IgD-negative memory B cell (primary cell): ENCODE measurements at regions not wholly inside any gene's neighbourhood (a gene's known extent, or its start where the extent isn't known, plus 50 kb on each side); places are given as distances from the start of the nearest gene placed in this dataset.
A peak's percentile ranks its signal among the peaks of the same experiment; 100 is the strongest.

Source experiments
- H3K27ac Mint-ChIP-seq, 3 donors: one replicate each; pipeline ENCODE4 v1.8.0; 2020 to 2022; ENCODE audit warnings: mild to moderate bottlenecking in 3 of 3, mixed read lengths in 3 of 3, moderate library complexity in 1 of 3
- H3K27me3 Mint-ChIP-seq: one replicate; pipeline ENCODE4 v1.8.0; 2021; ENCODE audit warnings: mixed read lengths
- H3K36me3 Mint-ChIP-seq: one replicate; pipeline ENCODE4 v1.8.0; 2020; ENCODE audit warnings: mild to moderate bottlenecking, mixed read lengths
- H3K4me1 Mint-ChIP-seq, 3 donors: one replicate each; pipeline ENCODE4 v1.8.0; 2020 to 2022; ENCODE audit warnings: mixed read lengths in 3 of 3, mild to moderate bottlenecking in 1 of 3
- H3K4me3 Mint-ChIP-seq, 4 donors: one replicate each; pipeline ENCODE4 v1.8.0; 2020 to 2022; ENCODE audit warnings: mild to moderate bottlenecking in 4 of 4, mixed read lengths in 4 of 4, moderate library complexity in 3 of 4
- H3K9me3 Mint-ChIP-seq, 3 donors: one replicate each; pipeline ENCODE4 v1.8.0; 2020 to 2021; ENCODE audit warnings: mixed read lengths in 3 of 3, mild to moderate bottlenecking in 1 of 3

- H3K27me3 Mint-ChIP-seq, result peaks cover 10% of the 10 kb centered on the region
- H3K36me3 Mint-ChIP-seq, result no peaks in the 10 kb centered on the region
- H3K4me1 Mint-ChIP-seq, result no peaks in the 10 kb centered on the region
- no peak overlapping the region for H3K27ac Mint-ChIP-seq
- no peak overlapping the region for H3K4me3 Mint-ChIP-seq
- H3K9me3 Mint-ChIP-seq, result no peaks in the 10 kb centered on the region
These were observed 99.0 kb upstream of the ADGRF1 start for GRCh38 chr6:47141171-47141570.

GRCh38 chr6:47138046-47138445, 95.9 kb upstream of the ADGRF1 start:
- Mint-ChIP-seq H3K27ac (no peak overlapping the region), H3K4me1 (no peaks in the 10 kb centered on the region), H3K9me3 (no peaks in the 10 kb centered on the region), H3K36me3 (no peaks in the 10 kb centered on the region), H3K27me3 (peaks cover 16% of the 10 kb centered on the region), H3K4me3 (no peak overlapping the region)

GRCh38 chr6:47137073-47137472, 94.9 kb upstream of the ADGRF1 start:
- Mint-ChIP-seq H3K27me3 (peaks cover 17% of the 10 kb centered on the region), H3K36me3 (no peaks in the 10 kb centered on the region), H3K4me1 (no peaks in the 10 kb centered on the region), H3K4me3 (no peak overlapping the region), H3K9me3 (no peaks in the 10 kb centered on the region), H3K27ac (no peak overlapping the region)

- no peaks in the 10 kb centered on the region for H3K4me1 Mint-ChIP-seq
- no peak overlapping the region for H3K27ac Mint-ChIP-seq
- H3K4me3 Mint-ChIP-seq, result no peak overlapping the region
- no peaks in the 10 kb centered on the region for H3K9me3 Mint-ChIP-seq
- peaks cover 17% of the 10 kb centered on the region for H3K27me3 Mint-ChIP-seq
- no peaks in the 10 kb centered on the region for H3K36me3 Mint-ChIP-seq
These were observed 93.6 kb upstream of the ADGRF1 start for GRCh38 chr6:47135772-47136171.

GRCh38 chr6:47134476-47135189, 92.5 kb upstream of the ADGRF1 start:
- H3K4me3 Mint-ChIP-seq, result no peak overlapping the region
- H3K27ac Mint-ChIP-seq, result no peak overlapping the region
- H3K4me1 Mint-ChIP-seq, result no peaks in the 10 kb centered on the region
- H3K36me3 Mint-ChIP-seq, result no peaks in the 10 kb centered on the region
- peaks cover 0 to 2% (median 0%) of the 10 kb centered on the region in 3 donors for H3K9me3 Mint-ChIP-seq
- peaks cover 17% of the 10 kb centered on the region for H3K27me3 Mint-ChIP-seq

DNA sequence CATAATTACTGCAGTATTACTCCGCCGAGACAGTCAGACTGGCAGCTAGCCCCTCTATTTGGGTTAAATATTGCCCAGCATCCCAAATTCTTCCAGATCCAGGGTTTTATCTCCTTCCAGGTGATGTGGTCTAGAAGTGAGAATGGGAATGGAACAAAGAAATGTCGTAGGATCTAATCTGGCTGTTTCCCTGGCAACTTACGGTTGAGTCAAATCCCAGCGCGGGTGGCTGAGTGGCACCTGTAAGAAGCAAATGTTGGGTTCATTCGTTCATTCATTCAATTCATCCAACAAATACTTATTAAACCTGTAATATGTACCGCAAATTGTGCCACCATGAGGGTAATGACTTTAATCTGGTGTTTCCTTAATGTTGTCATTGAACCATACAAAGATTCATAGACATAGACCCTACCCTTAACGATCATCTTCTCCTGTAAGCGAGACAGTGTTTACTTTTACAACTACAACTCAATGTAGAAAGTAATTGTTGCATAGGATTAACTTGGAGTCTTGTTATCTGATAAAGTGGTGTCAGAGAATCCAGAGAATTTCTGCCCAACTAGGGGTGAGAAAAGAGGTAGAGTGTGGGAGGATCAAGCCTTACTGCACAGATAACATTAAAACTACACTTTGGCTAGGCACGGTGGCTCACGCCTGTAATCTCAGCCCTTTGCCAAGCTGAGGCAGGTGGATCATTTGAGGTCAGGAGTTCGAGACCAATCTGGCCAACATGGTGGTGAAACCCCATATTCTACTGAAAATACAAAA, 91.3 kb upstream of the ADGRF1 start:
- peaks cover 0 to 2% (median 0%) of the 10 kb centered on the region in 3 donors for H3K9me3 Mint-ChIP-seq
- no peaks in the 10 kb centered on the region for H3K4me1 Mint-ChIP-seq

DNA sequence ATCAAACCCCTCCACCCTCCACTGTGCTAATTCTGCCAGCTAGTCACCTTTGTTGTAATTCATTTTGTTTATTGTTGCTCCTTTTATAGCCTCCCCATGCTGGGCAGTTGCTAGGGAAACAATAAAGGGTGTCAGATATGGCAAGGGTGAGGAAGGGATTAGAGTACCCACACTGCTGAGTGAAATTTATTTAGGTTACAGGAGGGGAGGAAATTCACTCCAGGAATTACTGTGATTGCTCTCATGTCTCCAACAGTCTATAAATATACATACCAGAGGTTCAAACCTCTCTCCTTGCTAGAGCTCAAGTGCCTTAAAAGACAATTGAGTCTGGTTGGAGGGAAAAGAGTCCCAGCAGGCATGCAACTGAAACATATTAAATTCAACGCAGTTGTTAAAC, 90.6 kb upstream of the ADGRF1 start:
- H3K27ac Mint-ChIP-seq, result no peak overlapping the region
- peaks cover 0 to 2% (median 0%) of the 10 kb centered on the region in 3 donors for H3K9me3 Mint-ChIP-seq
- no peaks in the 10 kb centered on the region for H3K4me1 Mint-ChIP-seq
- peaks cover 13% of the 10 kb centered on the region for H3K27me3 Mint-ChIP-seq
- no peak overlapping the region for H3K4me3 Mint-ChIP-seq
- no peaks in the 10 kb centered on the region for H3K36me3 Mint-ChIP-seq

More for the DNA sequence above, 91.3 kb upstream of the ADGRF1 start:
- H3K27ac Mint-ChIP-seq, result no peak overlapping the region
- H3K36me3 Mint-ChIP-seq, result no peaks in the 10 kb centered on the region
- peaks cover 17% of the 10 kb centered on the region for H3K27me3 Mint-ChIP-seq
- no peak overlapping the region for H3K4me3 Mint-ChIP-seq

- H3K27me3 Mint-ChIP-seq, result peaks cover 10% of the 10 kb centered on the region
- H3K4me1 Mint-ChIP-seq, result no peaks in the 10 kb centered on the region
- H3K4me3 Mint-ChIP-seq, result no peak overlapping the region
- peaks cover 0 to 2% (median 0%) of the 10 kb centered on the region in 3 donors for H3K9me3 Mint-ChIP-seq
- no peaks in the 10 kb centered on the region for H3K36me3 Mint-ChIP-seq
- no peak overlapping the region for H3K27ac Mint-ChIP-seq
These were observed 89.6 kb upstream of the ADGRF1 start for GRCh38 chr6:47131773-47132172.

DNA sequence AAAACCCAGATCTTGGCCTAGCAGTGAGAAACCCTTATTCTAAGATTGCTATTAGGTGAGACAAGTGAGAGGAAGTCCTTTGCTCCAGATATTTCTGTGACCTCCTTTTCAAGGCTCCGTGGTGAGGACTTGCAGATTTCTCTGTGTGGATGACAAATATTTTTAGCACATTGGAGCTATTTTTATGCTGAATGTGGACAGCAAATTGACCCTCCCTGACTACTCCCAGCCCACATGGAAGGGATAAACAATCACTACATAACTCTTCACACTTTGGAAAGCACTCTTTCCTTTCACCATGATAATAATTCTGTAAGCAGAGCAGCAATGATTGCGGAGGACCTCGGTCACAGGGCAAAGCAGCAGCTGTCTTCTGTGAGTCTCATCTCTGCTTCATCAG, 88.0 kb upstream of the ADGRF1 start:
- H3K4me3 Mint-ChIP-seq, result no peak overlapping the region
- H3K9me3 Mint-ChIP-seq, result peaks cover 0 to 2% (median 0%) of the 10 kb centered on the region in 3 donors
- H3K36me3 Mint-ChIP-seq, result peaks cover 2% of the 10 kb centered on the region
- H3K27me3 Mint-ChIP-seq, result peaks cover 7% of the 10 kb centered on the region
- H3K4me1 Mint-ChIP-seq, result no peaks in the 10 kb centered on the region
- no peak overlapping the region for H3K27ac Mint-ChIP-seq

DNA sequence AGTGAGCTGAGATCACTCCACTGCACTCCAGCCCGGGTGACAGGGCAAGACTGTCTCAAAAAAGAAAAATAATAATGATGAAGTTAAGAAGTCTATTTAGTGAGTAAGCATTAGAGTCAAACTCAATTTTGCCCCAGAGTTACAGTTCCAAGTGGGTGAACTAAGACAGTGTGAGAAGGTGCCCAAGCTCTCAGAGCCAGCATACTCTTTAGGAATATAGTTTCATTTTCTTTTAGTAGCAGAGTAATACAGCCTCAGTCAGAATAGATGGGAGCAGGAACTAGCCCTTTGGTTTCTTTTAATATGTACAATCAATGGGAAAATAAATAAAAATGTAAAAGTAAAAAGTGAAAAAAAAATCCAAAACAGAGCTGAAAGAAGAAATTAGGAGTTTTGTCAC, 87.0 kb upstream of the ADGRF1 start:
- peaks cover 2% of the 10 kb centered on the region for H3K36me3 Mint-ChIP-seq
- peaks cover 0 to 2% (median 0%) of the 10 kb centered on the region in 3 donors for H3K9me3 Mint-ChIP-seq

GRCh38 chr6:47126647-47127391, 84.7 kb upstream of the ADGRF1 start:
- Mint-ChIP-seq H3K36me3 (peaks cover 4% of the 10 kb centered on the region), H3K27me3 (no peaks in the 10 kb centered on the region), H3K27ac (no peak overlapping the region), H3K4me3 (no peak overlapping the region), H3K9me3 (peaks cover 0 to 4% (median 0%) of the 10 kb centered on the region in 3 donors), H3K4me1 (no peaks in the 10 kb centered on the region)

More for the DNA sequence above, 87.0 kb upstream of the ADGRF1 start:
- H3K27ac Mint-ChIP-seq, result no peak overlapping the region
- peaks cover 7% of the 10 kb centered on the region for H3K27me3 Mint-ChIP-seq
- no peak overlapping the region for H3K4me3 Mint-ChIP-seq
- H3K4me1 Mint-ChIP-seq, result no peaks in the 10 kb centered on the region

DNA sequence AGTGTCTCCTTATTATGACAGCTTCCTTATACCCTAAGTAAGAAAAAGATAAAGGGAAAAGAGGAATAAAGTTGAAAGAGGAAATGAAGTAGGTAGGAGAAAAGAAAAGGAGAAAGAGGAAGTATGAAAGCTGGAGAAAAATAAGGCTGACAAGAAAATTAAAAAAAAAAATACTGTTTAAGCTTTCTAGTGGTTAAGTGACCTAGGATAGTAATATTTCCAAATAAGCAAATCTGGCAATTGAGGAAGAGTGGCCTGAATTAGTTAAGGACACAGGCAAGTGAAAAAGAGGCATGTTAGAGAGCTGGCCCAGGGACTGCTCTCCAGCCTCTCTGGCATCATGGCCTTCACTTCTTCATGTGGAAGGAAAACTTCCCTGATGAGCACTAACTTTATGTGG, 76.5 kb upstream of the ADGRF1 start:
- Mint-ChIP-seq H3K27me3 (peaks cover 2% of the 10 kb centered on the region), H3K4me3 (no peak overlapping the region), H3K27ac (no peak overlapping the region), H3K36me3 (peaks cover 2% of the 10 kb centered on the region), H3K4me1 (no peaks in the 10 kb centered on the region), H3K9me3 (peaks cover 0 to 3% (median 0%) of the 10 kb centered on the region in 3 donors)

DNA sequence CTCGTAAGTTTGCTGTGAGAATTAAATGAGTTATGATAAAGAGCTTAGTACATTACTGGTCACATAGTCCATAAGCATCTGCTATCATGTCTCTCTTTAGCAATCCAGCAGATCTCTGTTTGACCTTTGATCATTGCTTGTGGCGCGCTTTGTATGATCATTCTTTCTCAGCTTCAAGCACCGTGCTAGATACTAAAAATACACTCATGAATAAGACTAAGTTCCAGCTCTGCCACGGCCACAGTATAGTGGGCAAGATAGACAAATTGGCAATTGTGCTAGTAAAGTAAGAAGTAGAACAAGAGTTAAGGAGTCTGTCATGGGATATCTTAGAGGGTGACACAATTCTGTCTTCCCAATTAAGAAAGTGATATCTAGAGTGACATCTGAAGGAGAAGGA, 75.2 kb upstream of the ADGRF1 start:
- Mint-ChIP-seq H3K27ac (peak overlapping the region in 1 of 3 donors; percentile 14), H3K9me3 (no peaks in the 10 kb centered on the region), H3K36me3 (no peaks in the 10 kb centered on the region), H3K27me3 (peaks cover 2% of the 10 kb centered on the region), H3K4me1 (no peaks in the 10 kb centered on the region), H3K4me3 (no peak overlapping the region)

GRCh38 chr6:47116606-47117005, 74.5 kb upstream of the ADGRF1 start:
- H3K4me1 Mint-ChIP-seq, result no peaks in the 10 kb centered on the region
- no peaks in the 10 kb centered on the region for H3K36me3 Mint-ChIP-seq
- H3K27me3 Mint-ChIP-seq, result peaks cover 2% of the 10 kb centered on the region
- no peak overlapping the region for H3K27ac Mint-ChIP-seq
- no peak overlapping the region for H3K4me3 Mint-ChIP-seq
- H3K9me3 Mint-ChIP-seq, result no peaks in the 10 kb centered on the region

DNA sequence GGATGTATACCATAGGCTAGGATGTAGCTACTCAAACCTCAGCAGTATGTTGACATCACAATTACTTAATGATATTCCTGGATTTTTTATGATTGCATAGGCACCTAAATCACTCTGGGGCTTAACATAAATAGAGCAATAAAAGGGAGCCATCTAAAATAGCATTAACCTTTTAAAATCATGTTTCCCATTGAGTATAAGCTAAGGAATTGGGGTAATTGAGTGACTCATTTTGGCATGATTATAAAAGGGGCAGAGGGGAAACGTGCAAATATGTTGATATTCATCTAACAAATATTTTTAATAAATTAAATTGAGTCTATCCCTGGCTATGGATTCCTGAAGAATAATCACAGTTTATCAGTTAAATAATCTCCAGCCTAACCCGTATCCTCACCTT, 74.0 kb upstream of the ADGRF1 start:
- no peaks in the 10 kb centered on the region for H3K9me3 Mint-ChIP-seq

More for the DNA sequence above, 74.0 kb upstream of the ADGRF1 start:
- peaks cover 2% of the 10 kb centered on the region for H3K27me3 Mint-ChIP-seq
- H3K36me3 Mint-ChIP-seq, result no peaks in the 10 kb centered on the region
- no peak overlapping the region for H3K27ac Mint-ChIP-seq
- no peaks in the 10 kb centered on the region for H3K4me1 Mint-ChIP-seq
- H3K4me3 Mint-ChIP-seq, result no peak overlapping the region
